ENCODE measurements at regions not wholly inside any gene's neighbourhood (a gene's known extent, or its start where the extent isn't known, plus 50 kb on each side); places are given as distances from the start of the nearest gene placed in this dataset.
"Not testable (repeated sequence)": the region's sequence is repeated elsewhere in the genome, so short reads cannot be mapped to it uniquely, and the experiment has no call there.

GRCh38 chr12:86948851-86949250, 692.7 kb upstream of the MGAT4C start:
- DNase-seq (ENCODE audit: low spot score): no peak

- DNase-seq (ENCODE audit: low spot score): no peak
These were observed 689.5 kb upstream of the MGAT4C start for GRCh38 chr12:86945685-86946196.

DNA sequence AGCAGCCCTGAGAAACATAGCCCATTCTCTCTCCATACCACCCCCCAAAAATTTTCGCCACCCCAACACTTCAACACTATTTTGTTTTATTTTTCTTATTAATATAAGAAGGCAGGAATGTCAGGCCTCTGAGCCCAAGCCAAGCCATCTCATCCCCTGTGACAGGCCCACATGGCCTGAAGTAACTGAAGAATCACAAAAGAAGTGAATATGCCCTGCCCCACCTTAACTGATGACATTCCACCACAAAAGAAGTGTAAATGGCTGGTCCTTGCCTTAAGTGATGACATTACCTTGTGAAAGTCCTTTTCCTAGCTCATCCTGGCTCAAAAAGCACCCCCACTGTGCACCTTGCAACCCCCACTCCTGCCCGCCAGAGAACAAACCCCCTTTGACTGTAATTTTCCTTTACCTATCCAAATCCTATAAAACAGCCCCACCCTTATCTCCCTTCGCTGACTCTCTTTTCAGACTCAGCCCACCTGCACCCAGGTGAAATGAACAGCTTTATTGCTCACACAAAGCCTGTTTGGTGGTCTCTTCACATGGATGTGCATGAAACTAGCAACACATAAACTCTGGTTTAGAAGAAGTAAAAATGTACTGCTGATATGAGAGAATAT, 688.1 kb upstream of the MGAT4C start:
- not testable (repeated sequence) for DNase-seq (ENCODE audit: low spot score)

DNA sequence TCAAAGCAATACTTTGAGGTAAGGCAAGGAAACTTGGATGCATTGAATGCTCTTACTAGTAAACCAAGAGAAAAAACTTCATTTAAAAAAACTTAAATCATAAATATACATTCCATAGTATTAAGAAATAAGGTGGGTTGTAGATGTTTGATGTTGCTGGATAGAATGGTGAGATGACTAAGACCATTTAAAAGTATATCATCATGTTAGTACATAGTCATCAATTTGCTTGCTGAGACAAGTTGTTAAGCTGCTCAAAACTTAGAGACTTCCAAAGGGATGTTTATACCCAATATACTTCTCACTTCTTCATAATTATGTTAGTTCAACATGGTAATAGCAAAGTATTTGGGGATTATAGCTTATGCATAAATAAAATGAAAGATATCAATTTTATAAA, 675.5 kb upstream of the MGAT4C start:
- no peak for DNase-seq (ENCODE audit: low spot score)

DNA sequence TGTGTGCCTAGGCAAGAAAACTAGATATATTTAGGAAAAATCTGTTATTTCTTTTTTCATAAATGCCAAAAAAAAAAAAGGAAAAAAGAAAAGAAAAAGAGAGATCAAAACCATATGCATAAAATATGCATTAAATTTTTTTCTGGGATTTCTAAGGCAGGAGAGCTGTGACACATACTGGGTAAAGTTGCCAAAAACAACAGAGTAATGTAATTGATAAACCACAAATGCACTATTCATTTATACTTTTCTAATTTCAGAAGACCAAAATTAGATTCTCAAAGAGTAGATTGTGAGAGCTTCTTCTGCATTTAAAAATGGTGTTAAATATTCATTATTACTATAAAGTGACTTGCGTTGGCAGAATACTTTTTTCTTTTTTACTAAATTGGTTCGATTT, 673.8 kb upstream of the MGAT4C start:
- no peak for DNase-seq (ENCODE audit: low spot score)

GRCh38 chr12:86917121-86917520, 660.9 kb upstream of the MGAT4C start:
- DNase-seq (ENCODE audit: low spot score): no peak

DNA sequence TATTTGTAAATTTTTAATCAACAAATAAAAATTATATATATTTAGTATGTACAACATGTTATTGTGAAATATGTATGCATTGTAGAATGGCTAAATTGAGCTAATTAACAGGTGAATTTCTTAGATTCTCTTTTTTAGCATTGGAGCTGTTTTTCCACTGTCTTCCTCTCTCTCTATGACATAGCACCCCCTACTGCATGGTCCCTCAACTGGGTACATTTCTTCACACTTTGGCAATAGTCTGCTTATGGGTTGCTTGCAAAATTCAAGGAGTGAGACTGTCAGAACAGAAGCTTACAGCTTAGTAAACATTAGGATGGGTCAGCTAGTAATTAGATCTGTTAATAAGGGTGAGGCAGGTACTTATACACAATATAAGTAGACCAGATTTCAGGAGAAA, 658.5 kb upstream of the MGAT4C start:
- peak; percentile 12 for DNase-seq (ENCODE audit: low spot score)

GRCh38 chr12:86911973-86912372, 655.8 kb upstream of the MGAT4C start:
- DNase-seq (ENCODE audit: low spot score): no peak

DNA sequence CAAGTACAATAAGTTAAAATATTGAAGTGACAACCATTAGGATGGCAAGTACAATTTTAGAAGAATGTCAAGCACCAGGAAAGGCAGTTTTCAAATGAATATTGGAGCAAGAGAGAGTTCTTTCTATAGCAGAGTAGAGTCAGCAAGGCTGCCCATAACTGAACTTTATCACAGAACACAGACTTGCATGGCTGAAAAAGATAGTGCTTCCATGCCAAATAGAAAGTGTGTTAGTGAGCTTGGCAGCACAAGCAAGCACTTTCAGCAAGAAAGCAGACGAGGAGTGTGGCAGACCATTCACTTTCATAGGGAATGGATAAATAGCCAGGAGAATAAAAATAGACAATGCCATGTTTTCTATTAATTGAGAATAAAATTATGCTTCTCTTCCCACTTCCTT, 647.0 kb upstream of the MGAT4C start:
- DNase-seq (ENCODE audit: low spot score): peak; percentile 55

GRCh38 chr12:86860776-86861175, 604.6 kb upstream of the MGAT4C start:
- no peak for DNase-seq (ENCODE audit: low spot score)

GRCh38 chr12:86852451-86852850, 596.3 kb upstream of the MGAT4C start:
- no peak for DNase-seq (ENCODE audit: low spot score)

- DNase-seq (ENCODE audit: low spot score): no peak
These were observed 582.5 kb upstream of the MGAT4C start for GRCh38 chr12:86838711-86839110.

GRCh38 chr12:86838260-86838659, 582.1 kb upstream of the MGAT4C start:
- no peak for DNase-seq (ENCODE audit: low spot score)

GRCh38 chr12:86837246-86837645, 581.1 kb upstream of the MGAT4C start:
- no peak for DNase-seq (ENCODE audit: low spot score)

- DNase-seq (ENCODE audit: low spot score): no peak
These were observed 578.0 kb upstream of the MGAT4C start for GRCh38 chr12:86834217-86834616.

DNA sequence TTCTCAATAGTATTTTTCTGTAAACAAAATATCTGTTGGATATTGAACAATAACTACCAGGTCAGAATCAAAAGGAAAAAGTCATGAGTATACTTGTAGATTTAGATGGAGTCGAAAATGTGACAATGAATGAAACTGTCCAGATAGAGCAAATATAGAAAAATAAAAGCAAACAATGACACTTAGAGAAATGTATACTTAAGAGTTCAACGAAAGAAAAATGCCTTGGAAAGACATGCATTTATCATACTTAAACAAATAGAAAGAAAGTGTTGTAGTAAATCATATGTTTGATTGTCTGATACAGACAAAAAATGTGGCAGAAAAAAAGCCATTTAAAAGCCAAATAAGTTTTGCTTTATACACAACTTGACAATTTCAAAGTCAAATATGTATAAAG, 571.2 kb upstream of the MGAT4C start:
- DNase-seq (ENCODE audit: low spot score): no peak

- DNase-seq (ENCODE audit: low spot score): no peak
These were observed 569.9 kb upstream of the MGAT4C start for GRCh38 chr12:86826051-86826450.

GRCh38 chr12:86801439-86801838, 545.2 kb upstream of the MGAT4C start:
- no peak for DNase-seq (ENCODE audit: low spot score)

GRCh38 chr12:86799616-86800015, 543.4 kb upstream of the MGAT4C start:
- no peak for DNase-seq (ENCODE audit: low spot score)

GRCh38 chr12:86796550-86796949, 540.4 kb upstream of the MGAT4C start:
- DNase-seq (ENCODE audit: low spot score): no peak

- no peak for DNase-seq (ENCODE audit: low spot score)
These were observed 532.5 kb upstream of the MGAT4C start for GRCh38 chr12:86788661-86789060.

DNA sequence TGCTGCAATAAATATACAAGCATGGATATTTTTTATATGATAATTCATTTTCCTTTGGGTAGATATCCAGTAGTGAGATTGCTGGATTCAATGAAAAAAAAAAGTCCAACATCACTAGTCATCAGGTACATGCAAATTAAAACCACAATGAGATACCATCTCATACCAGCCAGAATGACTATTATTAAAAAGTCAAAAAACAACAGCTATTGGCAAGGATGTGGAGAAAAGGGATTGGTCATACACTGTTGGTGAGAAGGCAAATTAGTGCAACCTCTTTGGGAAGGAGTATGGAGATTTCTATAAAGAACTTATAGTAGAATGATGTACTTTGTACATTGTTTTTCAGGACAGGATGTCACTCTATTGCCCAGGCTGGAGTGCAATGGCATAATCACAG, 531.2 kb upstream of the MGAT4C start:
- no peak for DNase-seq (ENCODE audit: low spot score)

DNA sequence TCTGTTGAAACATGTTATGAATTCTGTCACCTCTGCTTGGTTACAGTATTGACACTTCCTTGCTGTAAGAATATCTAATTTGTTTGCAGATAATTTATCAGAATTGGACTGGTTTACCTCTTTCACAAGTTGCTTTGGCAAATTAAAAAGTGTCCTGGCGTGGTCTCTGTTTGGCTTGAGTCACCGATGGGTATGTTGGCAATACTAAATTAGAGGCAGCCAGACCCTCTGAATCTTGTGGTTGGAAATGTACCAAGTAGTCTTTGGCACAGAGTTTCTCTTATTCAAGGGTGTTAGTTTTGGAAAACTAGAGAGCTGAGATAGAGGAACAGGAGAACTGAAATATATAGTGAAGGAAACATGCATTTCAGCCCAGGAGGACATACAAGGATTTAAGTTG, 521.1 kb upstream of the MGAT4C start:
- no peak for DNase-seq (ENCODE audit: low spot score)

GRCh38 chr12:86774841-86775388, 518.7 kb upstream of the MGAT4C start:
- DNase-seq (ENCODE audit: low spot score): no peak

All from hematopoietic multipotent progenitor cell treated with erythropoietin and hydrocortisone succinate and interleukin-3 and kit ligand, for 15 days (in vitro differentiated cells).